Forelimb muscle (tissue), 1 donor: ENCODE measurements at regions not wholly inside any gene's neighbourhood (a gene's known extent, or its start where the extent isn't known, plus 50 kb on each side); places are given as distances from the start of the nearest gene placed in this dataset.
"Not testable (repeated sequence)": the region's sequence is repeated elsewhere in the genome, so short reads cannot be mapped to it uniquely, and the experiment has no call there.

Source experiments
- DNase-seq: peaks from one replicate; pipeline ENCODE4 v3.0.0-alpha.2; 2013; ENCODE audit warnings: low read depth

- not testable (repeated sequence) for DNase-seq
Measured at GRCh38 chr1:209172792-209173542, 410.5 kb upstream of the CAMK1G start.

GRCh38 chr1:209173796-209174195 is 409.7 kb upstream of the CAMK1G start:
- not testable (repeated sequence) for DNase-seq

GRCh38 chr1:209176866-209177430 is 406.6 kb upstream of the CAMK1G start:
- DNase-seq: no peak

GRCh38 chr1:209183195-209183594 is 400.3 kb upstream of the CAMK1G start:
- no peak for DNase-seq

GRCh38 chr1:209187589-209187988 is 395.9 kb upstream of the CAMK1G start:
- DNase-seq: no peak

- no peak for DNase-seq
Measured at GRCh38 chr1:209190591-209191261, 392.8 kb upstream of the CAMK1G start.

GRCh38 chr1:209191262-209191634 is 392.3 kb upstream of the CAMK1G start:
- DNase-seq: no peak

- no peak for DNase-seq
Measured at GRCh38 chr1:209196140-209196539, 387.4 kb upstream of the CAMK1G start.

GRCh38 chr1:209198961-209199750 is 384.4 kb upstream of the CAMK1G start:
- DNase-seq: no peak

- DNase-seq: no peak
Measured at GRCh38 chr1:209199822-209200221, 383.7 kb upstream of the CAMK1G start.

- not testable (repeated sequence) for DNase-seq
Measured at GRCh38 chr1:209202321-209202720, 381.2 kb upstream of the CAMK1G start.

GRCh38 chr1:209202830-209203532 is 380.5 kb upstream of the CAMK1G start:
- DNase-seq: peak; percentile 48

- DNase-seq: no peak
Measured at GRCh38 chr1:209203533-209203895, 380.0 kb upstream of the CAMK1G start.

- no peak for DNase-seq
Measured at GRCh38 chr1:209205039-209205438, 378.5 kb upstream of the CAMK1G start.

- DNase-seq: no peak
Measured at GRCh38 chr1:209207126-209207700, 376.3 kb upstream of the CAMK1G start.

- peak; percentile 24 for DNase-seq
Measured at GRCh38 chr1:209207701-209208286, 375.7 kb upstream of the CAMK1G start.

- no peak for DNase-seq
Measured at GRCh38 chr1:209208648-209209047, 374.9 kb upstream of the CAMK1G start.

- DNase-seq: no peak
Measured at GRCh38 chr1:209213989-209214388, 369.5 kb upstream of the CAMK1G start.

- no peak for DNase-seq
Measured at GRCh38 chr1:209215826-209216225, 367.7 kb upstream of the CAMK1G start.

GRCh38 chr1:209218113-209218512 is 365.4 kb upstream of the CAMK1G start:
- no peak for DNase-seq

GRCh38 chr1:209218981-209219380 is 364.5 kb upstream of the CAMK1G start:
- no peak for DNase-seq
